GM20000 (cell line): ENCODE measurements at regions not wholly inside any gene's neighbourhood (a gene's known extent, or its start where the extent isn't known, plus 50 kb on each side); places are given as distances from the start of the nearest gene placed in this dataset.
A peak's percentile ranks its signal among the peaks of the same experiment; 100 is the strongest.

ENCODE experiments used
- DNase-seq: peaks from one replicate; pipeline ENCODE4 v3.0.0; 2012; ENCODE audit warnings: low spot score
- CTCF ChIP-seq: IDR thresholded peaks from 2 replicates; pipeline ENCODE4 v1.5.1; 2012; ENCODE audit warnings: mild to moderate bottlenecking, control low read depth; ENCODE audit errors: extremely low read depth, missing control alignments

- no peak for DNase-seq
- TF ChIP-seq CTCF, result no peak
Observed at GRCh38 chr7:142607351-142607750, 141.9 kb upstream of the PRSS1 start.

GRCh38 chr7:142606081-142606480 is 143.2 kb upstream of the PRSS1 start:
- TF ChIP-seq CTCF, result no peak

GRCh38 chr7:142604671-142605070 is 144.6 kb upstream of the PRSS1 start:
- TF ChIP-seq CTCF, result no peak
- no peak for DNase-seq

More at GRCh38 chr7:142606081-142606480, 143.2 kb upstream of the PRSS1 start:
- DNase-seq, result no peak

- peak; percentile 63 for TF ChIP-seq CTCF
- peak; percentile 51 for DNase-seq
Observed at GRCh38 chr7:142603870-142604448, 145.3 kb upstream of the PRSS1 start.

- no peak for TF ChIP-seq CTCF
- no peak for DNase-seq
Observed at GRCh38 chr7:142602756-142603155, 146.5 kb upstream of the PRSS1 start.

- DNase-seq, result no peak
- no peak for TF ChIP-seq CTCF
Observed at GRCh38 chr7:142602183-142602582, 147.1 kb upstream of the PRSS1 start.

- no peak for TF ChIP-seq CTCF
- DNase-seq, result no peak
Observed at GRCh38 chr7:142598297-142598696, 151.0 kb upstream of the PRSS1 start.
